Glutamatergic neuron (in vitro differentiated cells): ENCODE measurements at regions not wholly inside any gene's neighbourhood (a gene's known extent, or its start where the extent isn't known, plus 50 kb on each side); places are given as distances from the start of the nearest gene placed in this dataset.

Source experiments
- DNase-seq: peaks from one replicate; pipeline ENCODE4 v3.0.0; 2022
- H3K27ac Mint-ChIP-seq: one replicate; pipeline ENCODE4 v1.8.0; 2020; ENCODE audit warnings: mild to moderate bottlenecking, mixed read lengths, inconsistent platforms; ENCODE audit not compliant: unreplicated experiment
- H3K27me3 Mint-ChIP-seq: one replicate; pipeline ENCODE4 v1.8.0; 2020; ENCODE audit warnings: mild to moderate bottlenecking, moderate library complexity, mixed read lengths, inconsistent platforms; ENCODE audit not compliant: unreplicated experiment
- H3K36me3 Mint-ChIP-seq: one replicate; pipeline ENCODE4 v1.8.0; 2020; ENCODE audit warnings: mild to moderate bottlenecking, mixed read lengths, inconsistent platforms; ENCODE audit not compliant: unreplicated experiment
- H3K4me1 Mint-ChIP-seq: one replicate; pipeline ENCODE4 v1.8.0; 2020; ENCODE audit warnings: mild to moderate bottlenecking, low read depth, mixed read lengths, inconsistent platforms; ENCODE audit not compliant: unreplicated experiment
- H3K4me3 Mint-ChIP-seq: one replicate; pipeline ENCODE4 v1.8.0; 2020; ENCODE audit warnings: mild to moderate bottlenecking, mixed read lengths, inconsistent platforms; ENCODE audit not compliant: unreplicated experiment
- H3K9me3 Mint-ChIP-seq: one replicate; pipeline ENCODE4 v1.8.0; 2020; ENCODE audit warnings: mild to moderate bottlenecking, moderate library complexity, mixed read lengths, inconsistent platforms; ENCODE audit not compliant: unreplicated experiment
- TF ChIP-seq, protein P1 (sequence below): fragments of 200-600 bp; sonication (generic); IDR thresholded peaks from one replicate; pipeline ENCODE4 v1.5.0; 2021; ENCODE audit not compliant: partially characterized antibody, unreplicated experiment

DNA sequence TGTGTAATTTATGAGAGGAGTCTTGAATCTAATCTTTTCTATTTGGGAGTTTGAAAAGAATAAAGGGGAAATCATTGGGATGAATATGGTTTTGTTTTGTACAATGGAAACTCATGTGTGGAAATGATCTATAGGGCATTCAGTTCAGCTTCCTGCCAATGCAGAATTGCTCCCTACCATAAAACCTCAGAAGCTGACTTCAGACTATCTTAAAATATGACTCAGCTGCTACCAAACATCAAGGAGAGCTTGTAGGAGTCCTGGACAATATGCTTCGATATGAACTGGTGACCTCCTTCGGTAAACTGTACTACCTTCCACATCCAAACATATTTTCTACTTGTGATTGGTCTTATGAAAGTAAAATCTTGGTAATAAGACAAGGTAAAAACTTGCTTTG lies 160.6 kb downstream of the CAPZA3 start:
- peaks cover 27% of the 10 kb centered on the region for H3K36me3 Mint-ChIP-seq
- peaks cover 8% of the 10 kb centered on the region for H3K27me3 Mint-ChIP-seq
- no peak for DNase-seq
- H3K4me3 Mint-ChIP-seq, result no peak overlapping the region
- H3K4me1 Mint-ChIP-seq, result peaks cover 27% of the 10 kb centered on the region
- H3K9me3 Mint-ChIP-seq, result peaks cover 13% of the 10 kb centered on the region
- TF ChIP-seq, protein P1, sequence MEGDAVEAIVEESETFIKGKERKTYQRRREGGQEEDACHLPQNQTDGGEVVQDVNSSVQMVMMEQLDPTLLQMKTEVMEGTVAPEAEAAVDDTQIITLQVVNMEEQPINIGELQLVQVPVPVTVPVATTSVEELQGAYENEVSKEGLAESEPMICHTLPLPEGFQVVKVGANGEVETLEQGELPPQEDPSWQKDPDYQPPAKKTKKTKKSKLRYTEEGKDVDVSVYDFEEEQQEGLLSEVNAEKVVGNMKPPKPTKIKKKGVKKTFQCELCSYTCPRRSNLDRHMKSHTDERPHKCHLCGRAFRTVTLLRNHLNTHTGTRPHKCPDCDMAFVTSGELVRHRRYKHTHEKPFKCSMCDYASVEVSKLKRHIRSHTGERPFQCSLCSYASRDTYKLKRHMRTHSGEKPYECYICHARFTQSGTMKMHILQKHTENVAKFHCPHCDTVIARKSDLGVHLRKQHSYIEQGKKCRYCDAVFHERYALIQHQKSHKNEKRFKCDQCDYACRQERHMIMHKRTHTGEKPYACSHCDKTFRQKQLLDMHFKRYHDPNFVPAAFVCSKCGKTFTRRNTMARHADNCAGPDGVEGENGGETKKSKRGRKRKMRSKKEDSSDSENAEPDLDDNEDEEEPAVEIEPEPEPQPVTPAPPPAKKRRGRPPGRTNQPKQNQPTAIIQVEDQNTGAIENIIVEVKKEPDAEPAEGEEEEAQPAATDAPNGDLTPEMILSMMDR, result no peak
- no peak overlapping the region for H3K27ac Mint-ChIP-seq

- Mint-ChIP-seq H3K36me3 (peaks cover 23% of the 10 kb centered on the region), H3K27me3 (peaks cover 8% of the 10 kb centered on the region), H3K4me1 (peaks cover 24% of the 10 kb centered on the region), H3K27ac (no peak overlapping the region), H3K4me3 (no peak overlapping the region), H3K9me3 (peaks cover 13% of the 10 kb centered on the region)
- TF ChIP-seq, protein P1, result no peak
- DNase-seq, result no peak
These were observed 161.2 kb downstream of the CAPZA3 start for GRCh38 chr12:18899162-18899561.

- Mint-ChIP-seq H3K9me3 (peaks cover 11% of the 10 kb centered on the region), H3K4me3 (no peak overlapping the region), H3K27me3 (peaks cover 8% of the 10 kb centered on the region), H3K4me1 (peaks cover 24% of the 10 kb centered on the region), H3K36me3 (peaks cover 18% of the 10 kb centered on the region), H3K27ac (no peak overlapping the region)
- TF ChIP-seq, protein P1, result no peak
- no peak for DNase-seq
These were observed 161.9 kb downstream of the CAPZA3 start for GRCh38 chr12:18899678-18900317.

GRCh38 chr12:18905134-18905533 lies 167.2 kb downstream of the CAPZA3 start:
- Mint-ChIP-seq H3K9me3 (peaks cover 5% of the 10 kb centered on the region), H3K27me3 (no peaks in the 10 kb centered on the region), H3K4me3 (no peak overlapping the region), H3K36me3 (no peaks in the 10 kb centered on the region), H3K4me1 (peaks cover 2% of the 10 kb centered on the region), H3K27ac (no peak overlapping the region)
- no peak for DNase-seq
- TF ChIP-seq, protein P1, result no peak

GRCh38 chr12:18906395-18906794 lies 168.5 kb downstream of the CAPZA3 start:
- H3K27me3 Mint-ChIP-seq, result no peaks in the 10 kb centered on the region
- no peak for DNase-seq
- H3K4me3 Mint-ChIP-seq, result no peak overlapping the region
- no peak overlapping the region for H3K27ac Mint-ChIP-seq
- peaks cover 2% of the 10 kb centered on the region for H3K4me1 Mint-ChIP-seq
- no peaks in the 10 kb centered on the region for H3K36me3 Mint-ChIP-seq
- H3K9me3 Mint-ChIP-seq, result peaks cover 5% of the 10 kb centered on the region
- TF ChIP-seq, protein P1, result no peak
